Gastroesophageal sphincter (tissue), 3 donors: ENCODE measurements at regions not wholly inside any gene's neighbourhood (a gene's known extent, or its start where the extent isn't known, plus 50 kb on each side); places are given as distances from the start of the nearest gene placed in this dataset.

Experiments
- CTCF ChIP-seq, 4 experiments: fragments of 200-600 bp in 2 of 4; fragments of 450-650 bp in 2 of 4; sonication (generic) in 1 of 4; IDR thresholded peaks; one replicate each; pipeline ENCODE4 v1.5.1; 2017 to 2019; ENCODE audit warnings: antibody characterized with exemption in 4 of 4, mild to moderate bottlenecking in 2 of 4, moderate library complexity in 2 of 4
- POLR2A ChIP-seq, 2 donors: fragments of 450-650 bp; IDR thresholded peaks; one replicate each; pipeline ENCODE4 v1.6.1; 2017; ENCODE audit warnings: antibody characterized with exemption in 2 of 2, mild to moderate bottlenecking in 2 of 2, moderate library complexity in 1 of 2
- POLR2AphosphoS5 ChIP-seq: sonication (generic); formaldehyde crosslinking; IDR thresholded peaks from one replicate; pipeline ENCODE4 v1.6.1; 2017; ENCODE audit warnings: antibody characterized with exemption

- TF ChIP-seq CTCF (IDR thresholded peaks at IDR 0.05) = no peak
- no peak for TF ChIP-seq POLR2AphosphoS5
- TF ChIP-seq POLR2A (IDR thresholded peaks at IDR 0.05) = no peak
Measured at GRCh38 chr12:114981036-114981435, 297.1 kb upstream of the TBX3 start.
